RWPE1 (cell line): ENCODE measurements at regions not wholly inside any gene's neighbourhood (a gene's known extent, or its start where the extent isn't known, plus 50 kb on each side); places are given as distances from the start of the nearest gene placed in this dataset.
"Not testable (repeated sequence)": the region's sequence is repeated elsewhere in the genome, so short reads cannot be mapped to it uniquely, and the experiment has no call there.

Experiments used
- CTCF ChIA-PET: fragments of 350-600 bp; sonication (Branson Sonifier 250); formaldehyde crosslinking; extraction: SDS; loops from one replicate; lab custom pipeline; 2021; lab: Yijun Ruan, JAX
- POLR2A ChIA-PET: fragments of 400-600 bp; formaldehyde crosslinking; extraction: SDS; loops from one replicate; lab custom pipeline; 2020; ENCODE audit warnings: antibody characterized with exemption; ENCODE audit not compliant: low non-redundant PET; lab: Yijun Ruan, JAX
- DNase-seq: peaks from one replicate; pipeline ENCODE4 v3.0.0; 2012; ENCODE audit warnings: low spot score
- H3K27ac ChIP-seq: fragments of 450-650 bp; 2 replicates; pipeline ENCODE4 v1.5.1; 2017
- CTCF ChIP-seq: fragments of 450-650 bp; conservative IDR thresholded peaks from 2 replicates; pipeline ENCODE4 v1.5.1; 2017; ENCODE audit warnings: low read depth, mild to moderate bottlenecking

- POLR2A ChIA-PET, H3K27ac ChIP-seq, DNase-seq, CTCF ChIA-PET: not testable (repeated sequence)
These were observed 153.6 kb downstream of the FOXD4L6 start for GRCh38 chr9:40974912-40975311.

- CTCF ChIA-PET, DNase-seq, H3K27ac ChIP-seq, POLR2A ChIA-PET: not testable (repeated sequence)
These were observed 156.7 kb downstream of the FOXD4L6 start for GRCh38 chr9:40971773-40972172.

GRCh38 chr9:40970340-40970739 is 158.1 kb downstream of the FOXD4L6 start:
- H3K27ac ChIP-seq, DNase-seq, CTCF ChIA-PET, POLR2A ChIA-PET: not testable (repeated sequence)
- TF ChIP-seq CTCF: peak; percentile 12; the same call in 1 of the 2 replicates

- POLR2A ChIA-PET, CTCF ChIA-PET, DNase-seq, H3K27ac ChIP-seq: not testable (repeated sequence)
These were observed 166.0 kb downstream of the FOXD4L6 start for GRCh38 chr9:40962461-40962860.

GRCh38 chr9:40951876-40952494 is 176.5 kb downstream of the FOXD4L6 start:
- CTCF ChIA-PET, POLR2A ChIA-PET, DNase-seq, H3K27ac ChIP-seq: not testable (repeated sequence)

- CTCF ChIA-PET, DNase-seq, H3K27ac ChIP-seq, POLR2A ChIA-PET: not testable (repeated sequence)
These were observed 182.3 kb downstream of the FOXD4L6 start for GRCh38 chr9:40946228-40946627.

- CTCF ChIA-PET, H3K27ac ChIP-seq, POLR2A ChIA-PET, DNase-seq: not testable (repeated sequence)
These were observed 185.8 kb downstream of the FOXD4L6 start for GRCh38 chr9:40942730-40943129.

- DNase-seq, POLR2A ChIA-PET, CTCF ChIA-PET, H3K27ac ChIP-seq: not testable (repeated sequence)
These were observed 188.6 kb downstream of the FOXD4L6 start for GRCh38 chr9:40939888-40940209.

GRCh38 chr9:40939201-40939887 is 189.1 kb downstream of the FOXD4L6 start:
- CTCF ChIA-PET, POLR2A ChIA-PET, H3K27ac ChIP-seq, DNase-seq: not testable (repeated sequence)

GRCh38 chr9:40935336-40935735 is 193.1 kb downstream of the FOXD4L6 start:
- no peak for DNase-seq
- ChIA-PET POLR2A (no interaction called here), CTCF (no interaction called here)
- H3K27ac ChIP-seq: no peak overlapping the region
- no peak for TF ChIP-seq CTCF

GRCh38 chr9:40934480-40934879 is 194.0 kb downstream of the FOXD4L6 start:
- CTCF ChIA-PET, POLR2A ChIA-PET, H3K27ac ChIP-seq, DNase-seq: not testable (repeated sequence)

GRCh38 chr9:40930426-40930825 is 198.1 kb downstream of the FOXD4L6 start:
- CTCF ChIA-PET, POLR2A ChIA-PET, H3K27ac ChIP-seq, DNase-seq: not testable (repeated sequence)

- CTCF ChIA-PET, DNase-seq, POLR2A ChIA-PET, H3K27ac ChIP-seq: not testable (repeated sequence)
These were observed 199.0 kb downstream of the FOXD4L6 start for GRCh38 chr9:40929488-40929845.
